HG03045 (cell line): ENCODE measurements at regions not wholly inside any gene's neighbourhood (a gene's known extent, or its start where the extent isn't known, plus 50 kb on each side); places are given as distances from the start of the nearest gene placed in this dataset.
"Not testable (repeated sequence)": the region's sequence is repeated elsewhere in the genome, so short reads cannot be mapped to it uniquely, and the experiment has no call there.

Experiments
- ATAC-seq: cut with Tn5 transposase; IDR thresholded peaks from one replicate; pipeline ENCODE4 v1.9.1; 2021; ENCODE audit warnings: mild to moderate bottlenecking, moderate library complexity; ENCODE audit not compliant: unreplicated experiment

DNA sequence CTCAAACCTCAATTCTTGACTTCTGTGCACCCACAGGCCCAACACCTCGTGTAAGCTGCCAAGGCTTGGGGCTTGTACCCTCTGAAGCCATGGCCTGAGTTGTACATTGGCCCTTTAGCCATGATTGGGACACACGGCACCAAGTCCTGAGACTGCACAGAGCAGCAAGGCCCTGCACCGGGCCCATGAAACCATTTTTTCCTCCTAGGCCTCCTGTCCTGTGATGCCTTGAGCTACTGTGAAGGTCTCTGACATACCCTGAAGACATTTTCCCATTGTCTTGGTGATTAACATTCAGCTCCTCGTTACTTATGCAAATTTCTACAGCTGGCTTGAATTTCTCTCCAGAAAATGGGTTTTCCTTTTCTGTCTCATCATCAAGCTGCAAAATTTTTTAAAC is 52.3 kb upstream of the FRG1 start:
- ATAC-seq: not testable (repeated sequence)
